ENCODE measurements at regions not wholly inside any gene's neighbourhood (a gene's known extent, or its start where the extent isn't known, plus 50 kb on each side); places are given as distances from the start of the nearest gene placed in this dataset.
"Not testable (repeated sequence)": the region's sequence is repeated elsewhere in the genome, so short reads cannot be mapped to it uniquely, and the experiment has no call there.

GRCh38 chr1:14420686-14421085 lies 177.8 kb upstream of the KAZN start:
- no peak for DNase-seq

GRCh38 chr1:14421295-14421976 lies 177.0 kb upstream of the KAZN start:
- DNase-seq = no peak

GRCh38 chr1:14421977-14422609 lies 176.4 kb upstream of the KAZN start:
- DNase-seq = no peak

- DNase-seq = no peak
Observed at GRCh38 chr1:14424325-14425002, 174.0 kb upstream of the KAZN start.

GRCh38 chr1:14426854-14427253 lies 171.6 kb upstream of the KAZN start:
- DNase-seq = no peak

GRCh38 chr1:14429577-14429976 lies 168.9 kb upstream of the KAZN start:
- no peak for DNase-seq

GRCh38 chr1:14432728-14433127 lies 165.8 kb upstream of the KAZN start:
- not testable (repeated sequence) for DNase-seq

GRCh38 chr1:14435368-14436023 lies 163.0 kb upstream of the KAZN start:
- DNase-seq = no peak

GRCh38 chr1:14437417-14437918 lies 161.0 kb upstream of the KAZN start:
- no peak for DNase-seq

GRCh38 chr1:14438127-14438769 lies 160.2 kb upstream of the KAZN start:
- no peak for DNase-seq

GRCh38 chr1:14439015-14439414 lies 159.5 kb upstream of the KAZN start:
- DNase-seq = no peak

GRCh38 chr1:14440166-14440565 lies 158.3 kb upstream of the KAZN start:
- no peak for DNase-seq

GRCh38 chr1:14440731-14441130 lies 157.8 kb upstream of the KAZN start:
- DNase-seq = no peak

- DNase-seq = no peak
Observed at GRCh38 chr1:14441302-14441741, 157.2 kb upstream of the KAZN start.

- DNase-seq = no peak
Observed at GRCh38 chr1:14442669-14443068, 155.8 kb upstream of the KAZN start.

GRCh38 chr1:14443164-14443787 lies 155.2 kb upstream of the KAZN start:
- no peak for DNase-seq

GRCh38 chr1:14451217-14451616 lies 147.3 kb upstream of the KAZN start:
- DNase-seq = no peak

- DNase-seq = no peak
Observed at GRCh38 chr1:14452551-14452950, 145.9 kb upstream of the KAZN start.

GRCh38 chr1:14460173-14460572 lies 138.3 kb upstream of the KAZN start:
- DNase-seq = no peak

GRCh38 chr1:14462851-14463250 lies 135.6 kb upstream of the KAZN start:
- no peak for DNase-seq

GRCh38 chr1:14466006-14466405 lies 132.5 kb upstream of the KAZN start:
- DNase-seq = no peak

GRCh38 chr1:14467112-14467511 lies 131.4 kb upstream of the KAZN start:
- no peak for DNase-seq
